Neural cell (in vitro differentiated cells): ENCODE measurements at regions not wholly inside any gene's neighbourhood (a gene's known extent, or its start where the extent isn't known, plus 50 kb on each side); places are given as distances from the start of the nearest gene placed in this dataset.
"Not testable (repeated sequence)": the region's sequence is repeated elsewhere in the genome, so short reads cannot be mapped to it uniquely, and the experiment has no call there.

Source experiments
- POLR2AphosphoS5 ChIP-seq: IDR thresholded peaks from 2 replicates; pipeline ENCODE4 v1.6.1; 2012
- TF ChIP-seq, protein P1 (sequence below): fragments of 450-650 bp; IDR thresholded peaks from 2 replicates; pipeline ENCODE4 v1.5.1; 2014; ENCODE audit warnings: antibody characterized with exemption, mild to moderate bottlenecking, moderate library complexity; ENCODE audit not compliant: poor library complexity, severe bottlenecking

DNA sequence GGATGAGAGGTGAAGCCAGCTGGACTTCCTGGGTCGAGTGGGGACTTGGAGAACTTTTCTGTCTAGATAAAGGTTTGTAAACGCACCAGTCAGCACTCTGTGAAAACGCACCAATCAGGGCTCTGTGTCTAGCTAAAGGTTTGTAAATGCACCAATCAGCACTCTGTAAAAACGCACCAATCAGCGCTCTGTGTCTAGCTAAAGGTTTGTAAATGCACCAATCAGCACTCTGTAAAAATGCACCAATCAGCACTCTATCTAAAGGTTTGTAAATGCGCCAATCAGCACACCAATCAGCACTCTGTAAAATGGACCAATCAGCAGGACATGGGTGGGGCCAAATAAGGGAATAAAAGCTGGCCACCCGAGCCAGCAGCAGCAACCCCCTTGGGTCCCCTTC is 116.4 kb upstream of the CRY1 start:
- TF ChIP-seq, protein P1, sequence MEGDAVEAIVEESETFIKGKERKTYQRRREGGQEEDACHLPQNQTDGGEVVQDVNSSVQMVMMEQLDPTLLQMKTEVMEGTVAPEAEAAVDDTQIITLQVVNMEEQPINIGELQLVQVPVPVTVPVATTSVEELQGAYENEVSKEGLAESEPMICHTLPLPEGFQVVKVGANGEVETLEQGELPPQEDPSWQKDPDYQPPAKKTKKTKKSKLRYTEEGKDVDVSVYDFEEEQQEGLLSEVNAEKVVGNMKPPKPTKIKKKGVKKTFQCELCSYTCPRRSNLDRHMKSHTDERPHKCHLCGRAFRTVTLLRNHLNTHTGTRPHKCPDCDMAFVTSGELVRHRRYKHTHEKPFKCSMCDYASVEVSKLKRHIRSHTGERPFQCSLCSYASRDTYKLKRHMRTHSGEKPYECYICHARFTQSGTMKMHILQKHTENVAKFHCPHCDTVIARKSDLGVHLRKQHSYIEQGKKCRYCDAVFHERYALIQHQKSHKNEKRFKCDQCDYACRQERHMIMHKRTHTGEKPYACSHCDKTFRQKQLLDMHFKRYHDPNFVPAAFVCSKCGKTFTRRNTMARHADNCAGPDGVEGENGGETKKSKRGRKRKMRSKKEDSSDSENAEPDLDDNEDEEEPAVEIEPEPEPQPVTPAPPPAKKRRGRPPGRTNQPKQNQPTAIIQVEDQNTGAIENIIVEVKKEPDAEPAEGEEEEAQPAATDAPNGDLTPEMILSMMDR: not testable (repeated sequence)
- TF ChIP-seq POLR2AphosphoS5: not testable (repeated sequence)
